Esophagus squamous epithelium (tissue), 4 donors: ENCODE measurements at regions not wholly inside any gene's neighbourhood (a gene's known extent, or its start where the extent isn't known, plus 50 kb on each side); places are given as distances from the start of the nearest gene placed in this dataset.

Source experiments
- POLR2A ChIP-seq, 4 donors: fragments of 450-650 bp; IDR thresholded peaks; one replicate each; pipeline ENCODE4 v1.6.1; 2017; ENCODE audit warnings: antibody characterized with exemption in 4 of 4, mild to moderate bottlenecking in 4 of 4, moderate library complexity in 3 of 4
- TF ChIP-seq, protein P1 (sequence below), 6 experiments: fragments of 450-650 bp in 4 of 6; fragments of 200-600 bp in 2 of 6; sonication (generic) in 2 of 6; IDR thresholded peaks; one replicate each; pipeline ENCODE4 v1.5.1; 2016 to 2019; ENCODE audit warnings: antibody characterized with exemption in 6 of 6, mild to moderate bottlenecking in 4 of 6, moderate library complexity in 4 of 6

DNA sequence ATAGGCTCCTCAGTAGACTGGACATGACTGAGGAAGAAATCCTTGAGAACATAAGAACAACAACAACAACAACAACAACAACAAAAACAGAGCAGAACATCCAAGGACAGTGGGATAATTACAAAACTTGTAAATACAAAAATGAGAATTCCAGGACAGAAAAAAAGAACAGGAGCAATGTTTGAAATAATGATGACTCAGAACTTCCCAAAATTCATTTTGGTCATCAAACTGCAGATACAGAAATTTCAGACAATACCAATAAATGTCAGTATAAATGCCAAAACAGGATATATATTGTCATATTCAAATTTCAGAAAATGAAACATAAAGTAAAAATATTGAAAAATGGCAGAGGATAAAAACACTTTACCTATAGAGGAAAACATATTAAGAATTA lies 259.0 kb downstream of the TRIM36 start:
- TF ChIP-seq, protein P1, sequence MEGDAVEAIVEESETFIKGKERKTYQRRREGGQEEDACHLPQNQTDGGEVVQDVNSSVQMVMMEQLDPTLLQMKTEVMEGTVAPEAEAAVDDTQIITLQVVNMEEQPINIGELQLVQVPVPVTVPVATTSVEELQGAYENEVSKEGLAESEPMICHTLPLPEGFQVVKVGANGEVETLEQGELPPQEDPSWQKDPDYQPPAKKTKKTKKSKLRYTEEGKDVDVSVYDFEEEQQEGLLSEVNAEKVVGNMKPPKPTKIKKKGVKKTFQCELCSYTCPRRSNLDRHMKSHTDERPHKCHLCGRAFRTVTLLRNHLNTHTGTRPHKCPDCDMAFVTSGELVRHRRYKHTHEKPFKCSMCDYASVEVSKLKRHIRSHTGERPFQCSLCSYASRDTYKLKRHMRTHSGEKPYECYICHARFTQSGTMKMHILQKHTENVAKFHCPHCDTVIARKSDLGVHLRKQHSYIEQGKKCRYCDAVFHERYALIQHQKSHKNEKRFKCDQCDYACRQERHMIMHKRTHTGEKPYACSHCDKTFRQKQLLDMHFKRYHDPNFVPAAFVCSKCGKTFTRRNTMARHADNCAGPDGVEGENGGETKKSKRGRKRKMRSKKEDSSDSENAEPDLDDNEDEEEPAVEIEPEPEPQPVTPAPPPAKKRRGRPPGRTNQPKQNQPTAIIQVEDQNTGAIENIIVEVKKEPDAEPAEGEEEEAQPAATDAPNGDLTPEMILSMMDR (IDR thresholded peaks at IDR 0.05): no peak
- TF ChIP-seq POLR2A (IDR thresholded peaks at IDR 0.05): no peak
